HCT116 (cell line): ENCODE measurements at regions not wholly inside any gene's neighbourhood (a gene's known extent, or its start where the extent isn't known, plus 50 kb on each side); places are given as distances from the start of the nearest gene placed in this dataset.
"Not testable (repeated sequence)": the region's sequence is repeated elsewhere in the genome, so short reads cannot be mapped to it uniquely, and the experiment has no call there.

Source experiments
- ATAC-seq: fragments of 200-7000 bp; cut with Tn5 transposase; 2 replicates; pipeline ENCODE4 v1.9.1; 2020; ENCODE audit warnings: mild to moderate bottlenecking, moderate library complexity
- BruUV-seq: library from RNA; stranded (reverse); fragments of 400-500 nt; replicated peaks from 2 replicates; lab custom pipeline; 2021; lab: Mats Ljungman, UMichigan
- CTCF ChIA-PET: fragments of 300-600 bp; sonication (Branson Sonifier 250); formaldehyde crosslinking; loops from one replicate; lab custom pipeline; 2021; ENCODE audit warnings: antibody characterized with exemption; lab: Charles Lee
- POLR2A ChIA-PET: fragments of 300-600, 350-600 bp; sonication (Branson Sonifier 250); formaldehyde crosslinking; loops from one replicate; lab custom pipeline; 2021; ENCODE audit warnings: antibody characterized with exemption; lab: Charles Lee
- RAD21 ChIA-PET, 2 experiments: fragments of 300-600 bp; sonication (Branson Sonifier 250); formaldehyde crosslinking; loops; one replicate each; lab custom pipeline; 2023; ENCODE audit warnings: low total read pairs in 2 of 2; ENCODE audit not compliant: uncharacterized antibody in 2 of 2, unreplicated experiment in 2 of 2, low non-redundant PET in 1 of 2; lab: Charles Lee
- DNase-seq: peaks from one replicate; pipeline ENCODE4 v3.0.0-alpha.2; 2010; ENCODE audit warnings: low read depth, low spot score
- H2AFZ ChIP-seq: fragments of 200-600 bp; shearing (Covaris generic), sonication (generic); 2 replicates; pipeline ENCODE4 v1.6.1; 2017; ENCODE audit warnings: low read depth, mixed run types, mixed read lengths, antibody characterized with exemption, low read length; ENCODE audit not compliant: poor library complexity, severe bottlenecking
- H3K27ac ChIP-seq: 2 replicates; pipeline ENCODE4 v1.5.1; 2012; ENCODE audit warnings: low read depth, low read length
- H3K27me3 ChIP-seq: fragments of 200-600 bp; sonication (generic); 2 replicates; pipeline ENCODE4 v1.6.1; 2016; ENCODE audit warnings: mixed run types, low read length, mixed read lengths; ENCODE audit not compliant: insufficient read depth
- H3K36me3 ChIP-seq, 2 experiments: fragments of 200-500 bp in 1 of 2; fragments of 200-600 bp in 1 of 2; sonication (Bioruptor generic) in 1 of 2; sonication (generic) in 1 of 2; 2 replicates each; pipeline versions ENCODE4 v1.5.1 to v1.6.1; 2014 to 2016; ENCODE audit warnings: low read length in 2 of 2, inconsistent platforms in 1 of 2, mixed read lengths in 1 of 2, mixed run types in 1 of 2; ENCODE audit not compliant: insufficient read depth in 2 of 2, control insufficient read depth in 1 of 2
- H3K4me1 ChIP-seq, 2 experiments: fragments of 200-600 bp in 1 of 2; sonication (generic) in 1 of 2; 2 replicates each; pipeline versions ENCODE4 v1.5.1 to v1.6.1; 2012 to 2017; ENCODE audit warnings: low read length in 2 of 2, inconsistent platforms in 1 of 2, mild to moderate bottlenecking in 1 of 2, mixed read lengths in 1 of 2, mixed run types in 1 of 2, moderate library complexity in 1 of 2; ENCODE audit not compliant: insufficient read depth in 2 of 2, control insufficient read depth in 1 of 2
- H3K4me2 ChIP-seq: fragments of 200-600 bp; sonication (generic); 2 replicates; pipeline ENCODE4 v1.6.1; 2017; ENCODE audit warnings: mixed run types, low read length, mixed read lengths
- H3K4me3 ChIP-seq, 2 experiments: fragments of 200-600 bp in 1 of 2; sonication (generic) in 1 of 2; replicated peaks in 1 of 2; 2 replicates each; pipeline ENCODE4 v1.5.1; 2011 to 2016; ENCODE audit warnings: low read length in 2 of 2, control low read depth in 1 of 2, low read depth in 1 of 2, mild to moderate bottlenecking in 1 of 2, mixed read lengths in 1 of 2, mixed run types in 1 of 2
- H3K79me2 ChIP-seq: fragments of 200-600 bp; sonication (generic); 2 replicates; pipeline ENCODE4 v1.6.1; 2017; ENCODE audit warnings: mild to moderate bottlenecking, mixed run types, low read length, moderate library complexity, mixed read lengths; ENCODE audit not compliant: insufficient read depth
- H3K9ac ChIP-seq: fragments of 200-600 bp; sonication (generic); 2 replicates; pipeline ENCODE4 v1.6.1; 2016; ENCODE audit warnings: low read length, mixed read lengths
- H3K9me2 ChIP-seq: fragments of 200-600 bp; sonication (generic), shearing (Covaris generic); 2 replicates; pipeline ENCODE4 v1.6.1; 2017; ENCODE audit warnings: mixed run types, mild to moderate bottlenecking, moderate library complexity; ENCODE audit not compliant: insufficient read depth
- H3K9me3 ChIP-seq, 2 experiments: fragments of 200-500 bp in 1 of 2; fragments of 200-600 bp in 1 of 2; sonication (Bioruptor generic) in 1 of 2; sonication (generic) in 1 of 2; 2 replicates each; pipeline ENCODE4 v1.6.1; 2014 to 2017; ENCODE audit warnings: low read length in 2 of 2, mixed read lengths in 2 of 2, inconsistent platforms in 1 of 2, low read depth in 1 of 2, mild to moderate bottlenecking in 1 of 2, mixed run types in 1 of 2, moderate library complexity in 1 of 2; ENCODE audit not compliant: control insufficient read depth in 1 of 2, insufficient read depth in 1 of 2
- H4K20me1 ChIP-seq: fragments of 200-600 bp; sonication (generic), shearing (Covaris generic); 2 replicates; pipeline ENCODE4 v1.6.1; 2017; ENCODE audit warnings: mixed run types, mild to moderate bottlenecking, moderate library complexity; ENCODE audit not compliant: insufficient read depth
- CBX3 ChIP-seq: IDR thresholded peaks from 2 replicates; pipeline ENCODE4 v1.6.1; 2012; ENCODE audit warnings: low read depth
- RAD21 ChIP-seq: IDR thresholded peaks from 2 replicates; pipeline ENCODE4 v1.6.1; 2012; ENCODE audit warnings: low read depth, mild to moderate bottlenecking
- YY1 ChIP-seq: IDR thresholded peaks from 2 replicates; pipeline ENCODE4 v1.6.1; 2011; ENCODE audit warnings: low read length, low read depth, moderate library complexity, mild to moderate bottlenecking; ENCODE audit not compliant: insufficient replicate concordance; ENCODE audit errors: extremely low read depth
- intact Hi-C: fragments of 100-400 bp; cut with micrococcal nuclease; formaldehyde crosslinking; loops from 2 replicates; pipeline ENCODE4 v1.10.0; 2022
- TF ChIP-seq, protein P1 (sequence below), 3 experiments: fragments of 200-600 bp in 1 of 3; sonication (generic) in 1 of 3; IDR thresholded peaks in 2 of 3; conservative IDR thresholded peaks in 1 of 3; 2 replicates each; pipeline ENCODE4 v1.5.1; 2012 to 2017; ENCODE audit warnings: low read depth in 2 of 3, low read length in 2 of 3, antibody characterized with exemption in 1 of 3, borderline replicate concordance in 1 of 3, control low read depth in 1 of 3, mild to moderate bottlenecking in 1 of 3, mixed read lengths in 1 of 3, mixed run types in 1 of 3, moderate library complexity in 1 of 3; ENCODE audit not compliant: insufficient read depth in 1 of 3

DNA sequence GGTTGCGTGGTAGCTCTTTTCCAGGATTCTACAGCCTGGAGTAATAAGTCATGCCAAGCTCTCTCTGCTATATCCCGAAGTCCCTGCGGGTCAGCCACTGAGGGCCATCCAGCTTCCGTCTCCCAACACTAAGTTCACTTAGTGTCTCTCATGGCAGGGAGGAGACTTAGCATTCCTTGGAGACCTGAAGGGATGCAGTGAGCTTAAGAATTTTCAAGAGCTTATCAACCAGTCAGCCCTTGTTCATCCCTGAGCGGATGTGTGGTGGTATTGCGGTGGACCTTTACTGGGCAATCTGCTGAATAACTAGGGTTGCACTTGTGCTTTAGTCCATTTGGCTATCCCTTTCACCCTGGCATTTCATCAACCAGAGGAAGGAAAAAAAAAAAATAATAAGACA, 85.8 kb upstream of the ADGRA3 start:
- ATAC-seq, H3K36me3 ChIP-seq, BruUV-seq, RAD21 ChIA-PET, intact Hi-C loops, DNase-seq, CTCF ChIA-PET, H3K27me3 ChIP-seq, H2AFZ ChIP-seq, H3K79me2 ChIP-seq, H3K4me3 ChIP-seq, H3K27ac ChIP-seq, H3K4me1 ChIP-seq, POLR2A ChIA-PET, H3K4me2 ChIP-seq, H4K20me1 ChIP-seq, H3K9me2 ChIP-seq, H3K9me3 ChIP-seq, H3K9ac ChIP-seq: not testable (repeated sequence)

DNA sequence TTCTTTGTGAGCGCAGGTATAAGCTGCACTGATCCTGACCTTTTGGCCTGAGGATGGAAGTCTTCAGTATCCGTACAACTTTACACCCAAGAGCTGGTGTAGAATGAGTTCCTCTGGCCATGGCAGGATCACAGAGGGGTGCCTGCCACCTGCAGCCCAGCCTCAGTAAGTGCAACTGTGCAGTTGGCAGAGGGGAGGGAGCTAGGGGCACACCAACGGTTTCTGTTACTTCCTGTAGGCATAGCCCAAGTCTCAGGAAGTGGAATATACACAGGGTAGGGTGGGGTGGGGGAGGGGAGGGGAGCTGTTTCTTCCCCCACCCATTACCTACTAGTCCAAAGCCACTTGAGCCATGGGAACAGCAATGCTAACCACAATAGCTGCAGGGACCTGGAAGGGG, 85.4 kb upstream of the GBA3 start:
- Histone ChIP-seq H3K4me2 (peak overlapping the region; percentile 29; the same call in 1 of the 2 replicates), H3K9me3 (no peaks in the 10 kb centered on the region), H3K27ac (no peak overlapping the region), H4K20me1 (no peaks in the 10 kb centered on the region), H3K9ac (no peak overlapping the region), H3K79me2 (no peaks in the 10 kb centered on the region), H3K27me3 (no peaks in the 10 kb centered on the region), H3K4me1 (0 out of 4 replicates have a peak, but pooled peaks cover 0 to 2% of the 10 kb centered on the region in 2 experiments), H2AFZ (peak overlapping the region; percentile 24), H3K4me3 (no peak overlapping the region), H3K9me2 (no peaks in the 10 kb centered on the region), H3K36me3 (no peaks in the 10 kb centered on the region)
- intact Hi-C loops: loop anchor here (1.0 kb wide), 1 partner anchor 197 kb away; no protein-coding TSS in a partner anchor
- no TSS peak for BruUV-seq
- POLR2A ChIA-PET: no interaction called here
- CTCF ChIA-PET: interaction anchor here (0.7 to 1.4 kb wide), 8 partner anchors 102 to 370 kb away, joined by 3 to 24 read pairs (median 4); no protein-coding TSS in a partner anchor
- ATAC-seq: peak; percentile 100
- RAD21 ChIA-PET: interaction anchor here in 1 of 2 experiments (0.7 to 1.0 kb wide), 2 partner anchors 11 to 218 kb away, joined by 3 read pairs; no protein-coding TSS in a partner anchor
- peak; percentile 54 for DNase-seq
- TF ChIP-seq CBX3: 0 out of 2 replicates have a peak, but pooled peaks have one; percentile 51
- TF ChIP-seq, protein P1, sequence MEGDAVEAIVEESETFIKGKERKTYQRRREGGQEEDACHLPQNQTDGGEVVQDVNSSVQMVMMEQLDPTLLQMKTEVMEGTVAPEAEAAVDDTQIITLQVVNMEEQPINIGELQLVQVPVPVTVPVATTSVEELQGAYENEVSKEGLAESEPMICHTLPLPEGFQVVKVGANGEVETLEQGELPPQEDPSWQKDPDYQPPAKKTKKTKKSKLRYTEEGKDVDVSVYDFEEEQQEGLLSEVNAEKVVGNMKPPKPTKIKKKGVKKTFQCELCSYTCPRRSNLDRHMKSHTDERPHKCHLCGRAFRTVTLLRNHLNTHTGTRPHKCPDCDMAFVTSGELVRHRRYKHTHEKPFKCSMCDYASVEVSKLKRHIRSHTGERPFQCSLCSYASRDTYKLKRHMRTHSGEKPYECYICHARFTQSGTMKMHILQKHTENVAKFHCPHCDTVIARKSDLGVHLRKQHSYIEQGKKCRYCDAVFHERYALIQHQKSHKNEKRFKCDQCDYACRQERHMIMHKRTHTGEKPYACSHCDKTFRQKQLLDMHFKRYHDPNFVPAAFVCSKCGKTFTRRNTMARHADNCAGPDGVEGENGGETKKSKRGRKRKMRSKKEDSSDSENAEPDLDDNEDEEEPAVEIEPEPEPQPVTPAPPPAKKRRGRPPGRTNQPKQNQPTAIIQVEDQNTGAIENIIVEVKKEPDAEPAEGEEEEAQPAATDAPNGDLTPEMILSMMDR (IDR thresholded peaks at IDR 0.05 in 2 of 3, conservative IDR thresholded peaks at IDR 0.05 in 1 of 3; ENCODE audit: borderline replicate concordance in 1 of 3, insufficient read depth in 1 of 3, low read depth in 2 of 3, low read length in 2 of 3): peak; percentile 41 to 74 (median 59); a peak in 5 of 6 replicates
- no peak for TF ChIP-seq YY1
- TF ChIP-seq RAD21: peak; percentile 80

DNA sequence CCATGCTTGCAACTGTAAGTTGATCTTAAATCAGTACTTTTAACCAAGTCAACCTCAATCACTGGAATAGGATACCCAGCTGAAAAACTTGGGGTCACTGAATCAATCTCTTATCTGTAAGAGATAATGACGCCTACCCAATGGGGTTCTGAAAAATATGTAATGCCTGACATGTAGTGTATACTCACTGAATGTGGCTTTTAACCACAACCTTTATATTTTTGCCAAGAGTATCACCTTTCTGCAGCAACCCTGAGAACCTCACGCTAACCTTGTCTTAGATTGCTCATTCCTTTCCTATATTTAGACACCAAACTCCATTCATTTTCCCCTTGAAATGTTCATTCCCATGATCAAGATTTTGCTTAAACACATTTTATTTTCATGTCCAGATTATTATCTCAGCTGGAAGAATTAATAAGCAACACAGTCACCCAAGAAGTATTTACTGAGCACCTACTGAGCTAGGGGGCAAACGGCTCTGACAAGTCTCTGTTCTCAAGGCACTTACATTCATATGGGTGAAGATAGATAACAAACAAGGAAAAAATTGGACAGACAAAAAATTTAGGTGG, 82.7 kb upstream of the GBA3 start:
- H3K4me2 ChIP-seq, H3K9ac ChIP-seq, ATAC-seq, H3K27ac ChIP-seq, H4K20me1 ChIP-seq, POLR2A ChIA-PET, H3K4me3 ChIP-seq, H3K4me1 ChIP-seq, RAD21 ChIA-PET, CTCF ChIA-PET, DNase-seq, H3K36me3 ChIP-seq, H3K79me2 ChIP-seq, H3K9me2 ChIP-seq, H2AFZ ChIP-seq, H3K9me3 ChIP-seq, BruUV-seq, H3K27me3 ChIP-seq: not testable (repeated sequence)
- intact Hi-C loops: loop anchor here (10.0 kb wide), 1 partner anchor 815 kb away; no protein-coding TSS in a partner anchor
